K562 (cell line): ENCODE measurements at regions not wholly inside any gene's neighbourhood (a gene's known extent, or its start where the extent isn't known, plus 50 kb on each side); places are given as distances from the start of the nearest gene placed in this dataset.

Experiments
- ATAC-seq: fragments of 200-7000 bp; cut with Tn5 transposase; 3 replicates; pipeline ENCODE4 v1.9.1; 2020; ENCODE audit warnings: moderate library complexity
- BruUV-seq: library from RNA; stranded (reverse); fragments of 400-500 nt; replicated peaks from 2 replicates; lab custom pipeline; 2021; lab: Mats Ljungman, UMichigan
- CTCF ChIA-PET: fragments of 300-600 bp; formaldehyde crosslinking; extraction: SDS; loops from one replicate; lab custom pipeline; 2021; ENCODE audit warnings: low intra/inter-chr PET ratio; lab: Yijun Ruan, JAX
- POLR2A ChIA-PET: fragments of 300-600, 350-650 bp; sonication (Branson Sonifier 250); formaldehyde crosslinking; extraction: SDS; loops from one replicate; lab custom pipeline; 2021; ENCODE audit warnings: antibody characterized with exemption, inconsistent platforms; lab: Yijun Ruan, JAX
- DNase-seq, 4 experiments: peaks; one replicate each; pipeline versions ENCODE4 v3.0.0 to v3.0.0-alpha.2; 2011 to 2018; ENCODE audit warnings: low spot score in 3 of 4, mixed read lengths in 3 of 4; ENCODE audit errors: extremely low read depth in 1 of 4
- FAIRE-seq: peaks from 2 replicates; lab custom pipeline; 2011; peaks lifted over from hg19 to GRCh38; lab: Jason Lieb, UNC
- H2AFZ ChIP-seq: 2 replicates; pipeline ENCODE4 v1.6.0; 2011; ENCODE audit warnings: low read depth, low read length, control low read depth, inconsistent platforms
- H3K27ac ChIP-seq: fragments of 200-600 bp; 3 replicates; pipeline ENCODE4 v1.8.0; 2011; ENCODE audit warnings: low read depth, mild to moderate bottlenecking, control low read depth, inconsistent platforms, low read length, moderate library complexity, mixed read lengths; ENCODE audit errors: extremely low read depth
- H3K27me3 ChIP-seq, 2 experiments: fragments of 300-600 bp in 1 of 2; 2 replicates in 1 of 2; 3 replicates in 1 of 2; pipeline versions ENCODE4 v1.6.0 to v1.8.0; 2011; ENCODE audit warnings: inconsistent platforms in 2 of 2, low read length in 2 of 2, mild to moderate bottlenecking in 1 of 2, mixed read lengths in 1 of 2, moderate library complexity in 1 of 2; ENCODE audit not compliant: control insufficient read depth in 2 of 2, insufficient read depth in 2 of 2
- H3K36me3 ChIP-seq: fragments of 300-600 bp; 3 replicates; pipeline ENCODE4 v1.8.0; 2011; ENCODE audit warnings: mild to moderate bottlenecking, low read length, inconsistent platforms; ENCODE audit not compliant: control insufficient read depth, insufficient read depth
- H3K4me1 ChIP-seq, 2 experiments: fragments of 200-600 bp in 1 of 2; replicated peaks in 1 of 2; 2 replicates in 1 of 2; 3 replicates in 1 of 2; pipeline versions ENCODE4 v1.5.1 to v1.8.0; 2011; ENCODE audit warnings: inconsistent platforms in 2 of 2, low read length in 2 of 2, mild to moderate bottlenecking in 1 of 2, mixed read lengths in 1 of 2, moderate library complexity in 1 of 2; ENCODE audit not compliant: control insufficient read depth in 2 of 2, insufficient read depth in 2 of 2
- H3K4me2 ChIP-seq: 2 replicates; pipeline ENCODE4 v1.6.1; 2011; ENCODE audit warnings: low read length, control low read depth, inconsistent platforms, mixed read lengths; ENCODE audit not compliant: insufficient read depth
- H3K4me3 ChIP-seq: fragments of 200-600 bp; sonication (generic), shearing (Covaris generic); 2 replicates; pipeline ENCODE4 v1.5.1; 2016; ENCODE audit warnings: control low read depth, inconsistent platforms
- H3K79me2 ChIP-seq: fragments of 200-600 bp; 3 replicates; pipeline ENCODE4 v1.8.0; 2011; ENCODE audit warnings: low read length, inconsistent platforms; ENCODE audit not compliant: control insufficient read depth, insufficient read depth
- H3K9ac ChIP-seq, 2 experiments: 2 replicates each; pipeline versions ENCODE4 v1.6.0 to v1.6.1; 2011; ENCODE audit warnings: low read depth in 2 of 2, low read length in 2 of 2, control low read depth in 1 of 2, inconsistent platforms in 1 of 2, mild to moderate bottlenecking in 1 of 2, mixed read lengths in 1 of 2; ENCODE audit not compliant: insufficient read depth in 1 of 2
- H3K9me1 ChIP-seq: one replicate; pipeline ENCODE4 v1.6.0; 2011; ENCODE audit warnings: inconsistent platforms, mild to moderate bottlenecking, low read length, moderate library complexity; ENCODE audit not compliant: control insufficient read depth, insufficient read depth
- H3K9me3 ChIP-seq: replicated peaks from 2 replicates; pipeline ENCODE4 v1.5.1; 2011; ENCODE audit warnings: low read depth, low read length, inconsistent platforms; ENCODE audit not compliant: control insufficient read depth, insufficient read depth
- H4K20me1 ChIP-seq: replicated peaks from 2 replicates; pipeline ENCODE4 v1.6.1; 2011; ENCODE audit warnings: low read length, inconsistent platforms, mixed read lengths; ENCODE audit not compliant: control insufficient read depth, insufficient read depth
- DMBX1 ChIP-seq: fragments of 250-450 bp; sonication (Bioruptor Pico); IDR thresholded peaks from 2 replicates; pipeline ENCODE4 v1.8.0; 2022; ENCODE audit warnings: inconsistent platforms, mild to moderate bottlenecking, moderate library complexity, borderline replicate concordance
- ELF1 ChIP-seq: fragments of 200-800 bp; sonication (Bioruptor generic); IDR thresholded peaks from 2 replicates; pipeline ENCODE4 v1.6.1; 2016; ENCODE audit warnings: missing genetic modification characterization, missing compliant biosample characterization
- HLTF ChIP-seq: fragments of 450-650 bp; IDR thresholded peaks from 2 replicates; pipeline ENCODE4 v1.6.1; 2016
- JUNB ChIP-seq: fragments of 450-650 bp; formaldehyde crosslinking; conservative IDR thresholded peaks from 2 replicates; pipeline ENCODE4 v1.4.0; 2020; ENCODE audit warnings: mild to moderate bottlenecking
- RBM17 ChIP-seq: fragments of 200-400 bp; formaldehyde crosslinking; IDR thresholded peaks from 2 replicates; pipeline ENCODE4 v1.6.1; 2017; ENCODE audit warnings: low read depth, mild to moderate bottlenecking, low read length, borderline replicate concordance
- SLC30A9 ChIP-seq: fragments of 250-450 bp; sonication (Bioruptor Pico); IDR thresholded peaks from 2 replicates; pipeline ENCODE4 v1.8.0; 2022; ENCODE audit warnings: mild to moderate bottlenecking, moderate library complexity
- ZFP91 ChIP-seq: sonication (generic); formaldehyde crosslinking; IDR thresholded peaks from 2 replicates; pipeline ENCODE4 v1.8.0; 2022; ENCODE audit warnings: mild to moderate bottlenecking, missing genetic modification reagents
- ZNF444 ChIP-seq: fragments of 250-450 bp; sonication (Bioruptor Pico); IDR thresholded peaks from 2 replicates; pipeline ENCODE4 v1.4.0; 2020; ENCODE audit warnings: mild to moderate bottlenecking, moderate library complexity
- ZNF644 ChIP-seq: fragments of 200-800 bp; sonication (Bioruptor generic); IDR thresholded peaks from 2 replicates; pipeline ENCODE4 v1.6.1; 2016; ENCODE audit warnings: low read depth, missing genetic modification characterization, missing compliant biosample characterization
- ZNF79 ChIP-seq: fragments of 250-450 bp; sonication (Bioruptor Pico); IDR thresholded peaks from 2 replicates; pipeline ENCODE4 v1.4.0; 2020; ENCODE audit warnings: low read depth, mild to moderate bottlenecking, moderate library complexity
- WGBS: fragments of 100-300 bp; shearing (Covaris generic); methylation state at CpG from one replicate; pipeline ENCODE4 v1.1.6; 2016; ENCODE audit warnings: low coverage, mixed read lengths; ENCODE audit not compliant: insufficient coverage; ENCODE audit errors: missing lambda C conversion rate; 5-methylcytosine and 5-hydroxymethylcytosine counted together
- in situ Hi-C: fragments of 300-500 bp; cut with MboI; formaldehyde crosslinking; loops from 4 replicates; pipeline ENCODE4 v1.15.0; 2018; ENCODE audit warnings: inconsistent platforms, mixed read lengths
- intact Hi-C: fragments of 100-400 bp; cut with micrococcal nuclease; formaldehyde crosslinking; loops from 2 replicates; pipeline ENCODE4 v1.14.2; 2022

GRCh38 chr17:34757106-34757505 is 177.7 kb downstream of the TMEM132E start:
- WGBS = 0% methylated on average over 4 of the region's 4 CpGs

GRCh38 chr17:34756637-34757021 is 177.2 kb downstream of the TMEM132E start:
- BruUV-seq = no TSS peak
- Histone ChIP-seq H3K27me3 (peaks cover 2 to 12% of the 10 kb centered on the region in 2 experiments; a peak in 1 of 5 replicates), H3K9me3 (no peaks in the 10 kb centered on the region), H3K79me2 (no peaks in the 10 kb centered on the region), H3K27ac (no peak overlapping the region), H3K4me3 (no peak overlapping the region), H3K4me1 (no peaks in the 10 kb centered on the region), H3K4me2 (no peak overlapping the region), H4K20me1 (no peaks in the 10 kb centered on the region), H3K9ac (no peak overlapping the region), H3K9me1 (no peaks in the 10 kb centered on the region), H2AFZ (no peak overlapping the region), H3K36me3 (no peaks in the 10 kb centered on the region)
- POLR2A ChIA-PET = no interaction called here
- intact Hi-C loops (no loop called here), in situ Hi-C loops (no loop called here)
- ATAC-seq (no peak), DNase-seq (no peak), FAIRE-seq (no peak)
- WGBS = 0% methylated on average over 6 of the region's 6 CpGs
- TF ChIP-seq ZNF444 (CRISPR knock-in tag) (no peak), RBM17 (no peak), ZNF79 (CRISPR knock-in tag) (no peak), JUNB (CRISPR knock-in tag) (no peak), SLC30A9 (CRISPR knock-in tag) (no peak), ZFP91 (no peak)
- CTCF ChIA-PET = no interaction called here

More at GRCh38 chr17:34757106-34757505, 177.7 kb downstream of the TMEM132E start:
- ATAC-seq (no peak), FAIRE-seq (no peak), DNase-seq (no peak)
- Histone ChIP-seq H3K27ac (no peak overlapping the region), H3K9ac (no peak overlapping the region), H2AFZ (no peak overlapping the region), H3K36me3 (no peaks in the 10 kb centered on the region), H3K9me3 (no peaks in the 10 kb centered on the region), H4K20me1 (no peaks in the 10 kb centered on the region), H3K79me2 (no peaks in the 10 kb centered on the region), H3K9me1 (no peaks in the 10 kb centered on the region), H3K4me1 (no peaks in the 10 kb centered on the region)
- ChIA-PET CTCF (no interaction called here), POLR2A (no interaction called here)
- intact Hi-C loops = no loop called here
- BruUV-seq = no TSS peak
- in situ Hi-C loops = no loop called here
- TF ChIP-seq ZNF644 (no peak), ELF1 (tag) (no peak), HLTF (no peak), DMBX1 (CRISPR knock-in tag) (no peak)
- TF ChIP-seq, all 486 proteins: peak for 0
- Histone ChIP-seq H3K27me3 (peaks cover 2 to 12% of the 10 kb centered on the region in 2 experiments; a peak in 1 of 5 replicates), H3K4me3 (no peak overlapping the region), H3K4me2 (no peak overlapping the region)
